Astrocyte of the spinal cord (primary cell): ENCODE measurements at regions not wholly inside any gene's neighbourhood (a gene's known extent, or its start where the extent isn't known, plus 50 kb on each side); places are given as distances from the start of the nearest gene placed in this dataset.
A peak's percentile ranks its signal among the peaks of the same experiment; 100 is the strongest.

ENCODE experiments used
- DNase-seq: peaks from one replicate; pipeline ENCODE4 v3.0.0; 2011; ENCODE audit warnings: low read depth, low spot score
- H3K4me3 ChIP-seq: 2 replicates; pipeline ENCODE4 v1.5.1; 2011; ENCODE audit warnings: low read depth, mild to moderate bottlenecking, low read length, moderate library complexity
- CTCF ChIP-seq: IDR thresholded peaks from 2 replicates; pipeline ENCODE4 v1.5.1; 2012; ENCODE audit warnings: low read depth, mild to moderate bottlenecking, low read length, inconsistent platforms
- in situ Hi-C: cut with HindIII; loops from 2 replicates; pipeline ENCODE4 v1.10.0; 2017; ENCODE audit warnings: low sequenced_read_pairs

- in situ Hi-C loops, result no loop called here
- TF ChIP-seq CTCF, result no peak
- DNase-seq, result peak; percentile 58
- no peak overlapping the region for H3K4me3 ChIP-seq
Measured at GRCh38 chr2:45256867-45257641, 247.8 kb upstream of the SIX2 start.

GRCh38 chr2:45256173-45256866, 247.1 kb upstream of the SIX2 start:
- in situ Hi-C loops, result no loop called here
- no peak for TF ChIP-seq CTCF
- H3K4me3 ChIP-seq, result no peak overlapping the region
- no peak for DNase-seq

DNA sequence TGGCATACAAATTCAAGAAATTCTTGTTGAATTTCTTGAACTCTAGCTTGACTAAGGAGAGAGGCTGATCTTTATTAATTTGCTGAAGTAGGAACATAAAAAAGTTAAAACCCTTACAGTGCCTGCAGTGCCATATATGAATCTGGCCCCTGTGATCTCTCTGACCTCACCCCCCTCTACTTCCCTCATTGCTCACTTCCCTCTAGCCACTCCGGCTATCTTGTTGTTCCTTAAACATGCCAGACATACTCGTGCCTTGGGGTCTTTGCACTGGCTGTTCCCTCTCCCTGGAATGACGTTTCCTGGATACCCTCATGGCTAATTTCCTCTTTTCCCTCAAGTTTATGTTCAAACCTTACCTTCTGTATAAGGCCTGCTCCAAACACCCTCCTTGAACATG, 246.3 kb upstream of the SIX2 start:
- no peak overlapping the region for H3K4me3 ChIP-seq
- in situ Hi-C loops, result no loop called here
- DNase-seq, result no peak
- no peak for TF ChIP-seq CTCF

DNA sequence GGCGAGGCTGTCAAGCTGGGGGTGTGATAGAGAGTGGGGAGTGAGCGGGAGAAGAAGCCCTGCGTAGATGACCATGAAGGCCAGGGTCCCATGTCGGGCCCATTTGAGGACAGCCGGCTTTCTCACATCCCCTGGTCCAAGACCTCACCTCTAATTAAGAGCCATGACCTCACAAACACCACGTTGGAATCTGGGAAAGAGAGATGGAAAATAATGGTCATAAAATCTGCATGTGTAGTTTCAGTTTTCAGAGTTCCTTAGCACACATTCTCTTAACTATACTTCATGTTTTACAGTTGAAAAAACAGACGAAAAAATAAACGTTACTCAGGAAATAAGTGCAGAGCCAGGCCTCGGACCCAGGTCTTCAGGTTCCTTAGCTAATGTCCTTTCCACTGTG, 244.8 kb upstream of the SIX2 start:
- no peak for TF ChIP-seq CTCF
- H3K4me3 ChIP-seq, result no peak overlapping the region
- DNase-seq, result no peak
- in situ Hi-C loops, result no loop called here

GRCh38 chr2:45253151-45253550, 243.9 kb upstream of the SIX2 start:
- TF ChIP-seq CTCF, result no peak
- DNase-seq, result no peak
- H3K4me3 ChIP-seq, result no peak overlapping the region
- in situ Hi-C loops, result no loop called here

GRCh38 chr2:45250176-45250575, 240.9 kb upstream of the SIX2 start:
- no peak for TF ChIP-seq CTCF
- H3K4me3 ChIP-seq, result no peak overlapping the region
- in situ Hi-C loops, result no loop called here
- no peak for DNase-seq
